CD4-positive, alpha-beta memory T cell (primary cell): ENCODE measurements at regions not wholly inside any gene's neighbourhood (a gene's known extent, or its start where the extent isn't known, plus 50 kb on each side); places are given as distances from the start of the nearest gene placed in this dataset.

Source experiments
- CTCF ChIA-PET: fragments of 350-600 bp; sonication (Branson Sonifier 250); formaldehyde crosslinking; loops from one replicate; lab custom pipeline; 2021; ENCODE audit warnings: inconsistent platforms; ENCODE audit not compliant: partially characterized antibody; lab: Charles Lee
- POLR2A ChIA-PET: fragments of 350-600 bp; sonication (Branson Sonifier 250); formaldehyde crosslinking; loops from one replicate; lab custom pipeline; 2021; ENCODE audit not compliant: partially characterized antibody; lab: Charles Lee
- DNase-seq, 5 donors: peaks; one replicate each; pipeline versions ENCODE4 v3.0.0 to v3.0.0-alpha.2; 2020 to 2022; ENCODE audit warnings: mixed read lengths in 1 of 5
- H3K27ac ChIP-seq: one replicate; pipeline ENCODE4 v1.7.0; 2013; ENCODE audit warnings: low read depth, low read length
- H3K27me3 ChIP-seq: 2 replicates; pipeline ENCODE4 v1.7.0; 2013; ENCODE audit warnings: mild to moderate bottlenecking, low read length, moderate library complexity; ENCODE audit not compliant: insufficient read depth
- H3K36me3 ChIP-seq: 2 replicates; pipeline ENCODE4 v1.7.0; 2013; ENCODE audit warnings: mild to moderate bottlenecking, low read length, moderate library complexity; ENCODE audit not compliant: insufficient read depth
- H3K4me1 ChIP-seq: 2 replicates; pipeline ENCODE4 v1.7.0; 2013; ENCODE audit warnings: mild to moderate bottlenecking, low read length, moderate library complexity; ENCODE audit not compliant: insufficient read depth
- H3K4me3 ChIP-seq, 2 donors: one replicate each; pipeline ENCODE4 v1.7.0; 2013; ENCODE audit warnings: low read length in 2 of 2, mild to moderate bottlenecking in 1 of 2
- H3K9me3 ChIP-seq, 2 donors: one replicate each; pipeline ENCODE4 v1.7.0; 2013; ENCODE audit warnings: low read length in 2 of 2, control low read depth in 1 of 2; ENCODE audit not compliant: control insufficient read depth in 1 of 2
- H3K27ac Mint-ChIP-seq, 7 donors: one replicate each; pipeline ENCODE4 v1.8.0; 2020 to 2021; ENCODE audit warnings: mixed read lengths in 7 of 7, mild to moderate bottlenecking in 6 of 7, inconsistent platforms in 3 of 7, moderate library complexity in 3 of 7
- H3K27me3 Mint-ChIP-seq, 2 donors: one replicate each; pipeline ENCODE4 v1.8.0; 2020 to 2021; ENCODE audit warnings: mixed read lengths in 2 of 2
- H3K36me3 Mint-ChIP-seq, 2 donors: one replicate each; pipeline ENCODE4 v1.8.0; 2020 to 2021; ENCODE audit warnings: mixed read lengths in 2 of 2, inconsistent platforms in 1 of 2, mild to moderate bottlenecking in 1 of 2
- H3K4me1 Mint-ChIP-seq, 4 donors: one replicate each; pipeline ENCODE4 v1.8.0; 2020 to 2021; ENCODE audit warnings: mixed read lengths in 4 of 4, mild to moderate bottlenecking in 1 of 4
- H3K4me3 Mint-ChIP-seq, 8 donors: one replicate each; pipeline ENCODE4 v1.8.0; 2020 to 2021; ENCODE audit warnings: mixed read lengths in 8 of 8, mild to moderate bottlenecking in 7 of 8, moderate library complexity in 6 of 8, inconsistent platforms in 3 of 8
- H3K9me3 Mint-ChIP-seq, 8 donors: one replicate each; pipeline ENCODE4 v1.8.0; 2020 to 2021; ENCODE audit warnings: mixed read lengths in 8 of 8, mild to moderate bottlenecking in 5 of 8, inconsistent platforms in 3 of 8, moderate library complexity in 1 of 8
- intact Hi-C: fragments of 100-400 bp; cut with micrococcal nuclease; formaldehyde crosslinking; loops from one replicate; pipeline ENCODE4 v1.15.1; 2023

GRCh38 chr2:120953066-120953756 lies 217.5 kb downstream of the GLI2 start:
- no peaks in the 10 kb centered on the region for H3K36me3 Mint-ChIP-seq
- no peaks in the 10 kb centered on the region for H3K27me3 Mint-ChIP-seq
- no peaks in the 10 kb centered on the region for H3K9me3 Mint-ChIP-seq
- H3K36me3 ChIP-seq = no peaks in the 10 kb centered on the region
- H3K27ac Mint-ChIP-seq = no peak overlapping the region
- no peak overlapping the region for H3K4me3 Mint-ChIP-seq
- intact Hi-C loops = no loop called here
- no peaks in the 10 kb centered on the region for H3K27me3 ChIP-seq
- H3K27ac ChIP-seq = no peak overlapping the region
- H3K4me3 ChIP-seq = no peak overlapping the region
- no peak for DNase-seq
- ChIA-PET CTCF (no interaction called here), POLR2A (no interaction called here)
- H3K4me1 Mint-ChIP-seq = no peaks in the 10 kb centered on the region
- H3K4me1 ChIP-seq = no peaks in the 10 kb centered on the region
- H3K9me3 ChIP-seq = no peaks in the 10 kb centered on the region

- Mint-ChIP-seq H3K4me1 (no peaks in the 10 kb centered on the region), H3K27ac (no peak overlapping the region), H3K36me3 (no peaks in the 10 kb centered on the region), H3K27me3 (no peaks in the 10 kb centered on the region), H3K9me3 (no peaks in the 10 kb centered on the region), H3K4me3 (no peak overlapping the region)
- no peaks in the 10 kb centered on the region for H3K4me1 ChIP-seq
- H3K36me3 ChIP-seq = no peaks in the 10 kb centered on the region
- ChIA-PET POLR2A (no interaction called here), CTCF (no interaction called here)
- no peak for DNase-seq
- H3K27me3 ChIP-seq = no peaks in the 10 kb centered on the region
- H3K27ac ChIP-seq = no peak overlapping the region
- no peak overlapping the region for H3K4me3 ChIP-seq
- H3K9me3 ChIP-seq = no peaks in the 10 kb centered on the region
- intact Hi-C loops = no loop called here
Observed at GRCh38 chr2:120953843-120954584, 218.3 kb downstream of the GLI2 start.

GRCh38 chr2:120954939-120955338 lies 219.3 kb downstream of the GLI2 start:
- Histone ChIP-seq H3K4me1 (no peaks in the 10 kb centered on the region), H3K27me3 (no peaks in the 10 kb centered on the region), H3K27ac (no peak overlapping the region), H3K9me3 (no peaks in the 10 kb centered on the region), H3K4me3 (no peak overlapping the region), H3K36me3 (no peaks in the 10 kb centered on the region)
- Mint-ChIP-seq H3K36me3 (no peaks in the 10 kb centered on the region), H3K27me3 (no peaks in the 10 kb centered on the region), H3K9me3 (no peaks in the 10 kb centered on the region), H3K4me1 (no peaks in the 10 kb centered on the region), H3K4me3 (no peak overlapping the region), H3K27ac (no peak overlapping the region)
- ChIA-PET CTCF (no interaction called here), POLR2A (no interaction called here)
- intact Hi-C loops = no loop called here
- no peak for DNase-seq

GRCh38 chr2:120955427-120955826 lies 219.8 kb downstream of the GLI2 start:
- intact Hi-C loops = no loop called here
- Histone ChIP-seq H3K36me3 (no peaks in the 10 kb centered on the region), H3K27me3 (no peaks in the 10 kb centered on the region), H3K9me3 (no peaks in the 10 kb centered on the region), H3K27ac (no peak overlapping the region), H3K4me1 (no peaks in the 10 kb centered on the region), H3K4me3 (no peak overlapping the region)
- no peak overlapping the region for H3K27ac Mint-ChIP-seq
- DNase-seq = no peak
- H3K36me3 Mint-ChIP-seq = no peaks in the 10 kb centered on the region
- H3K27me3 Mint-ChIP-seq = no peaks in the 10 kb centered on the region
- H3K4me1 Mint-ChIP-seq = no peaks in the 10 kb centered on the region
- H3K4me3 Mint-ChIP-seq = no peak overlapping the region
- ChIA-PET CTCF (no interaction called here), POLR2A (no interaction called here)
- H3K9me3 Mint-ChIP-seq = no peaks in the 10 kb centered on the region

DNA sequence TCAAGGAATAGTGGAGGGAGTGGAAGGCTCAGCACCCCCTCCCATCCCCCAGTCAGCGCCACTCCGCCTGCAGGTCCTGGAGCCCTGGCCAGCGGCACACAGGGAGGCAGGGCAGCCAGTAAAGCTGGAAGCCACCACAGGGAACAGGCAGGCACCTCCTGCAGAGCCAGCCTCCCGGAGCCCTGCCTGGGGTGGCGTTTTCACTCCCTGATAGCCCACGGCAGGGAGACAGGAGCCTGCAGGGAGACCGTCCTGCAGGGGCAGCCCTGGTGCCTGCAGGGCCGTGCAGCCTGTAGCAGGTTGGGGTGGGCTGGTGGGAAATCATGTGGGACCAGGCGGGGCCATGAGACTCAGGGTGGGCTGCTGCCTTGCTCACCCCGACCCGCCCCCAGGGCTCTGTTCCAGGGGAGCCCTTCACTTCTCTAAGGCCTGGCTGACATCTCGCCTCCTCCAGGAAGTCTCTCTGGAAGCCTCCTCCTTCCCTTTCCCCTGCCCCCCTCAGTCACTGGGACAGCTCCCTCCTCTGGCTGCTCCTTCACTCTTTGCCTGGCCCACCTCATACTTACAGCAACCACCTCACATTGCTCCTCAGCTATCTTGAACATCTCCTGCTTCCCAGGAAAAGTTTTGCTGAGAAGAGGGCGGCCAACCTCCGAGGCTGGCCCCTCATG lies 221.0 kb downstream of the GLI2 start:
- no peak overlapping the region for H3K4me3 ChIP-seq
- no peak overlapping the region for H3K27ac ChIP-seq
- intact Hi-C loops = no loop called here
- DNase-seq = no peak
- no peak overlapping the region for H3K27ac Mint-ChIP-seq
- ChIA-PET CTCF (no interaction called here), POLR2A (no interaction called here)
- no peaks in the 10 kb centered on the region for H3K36me3 ChIP-seq
- H3K4me3 Mint-ChIP-seq = no peak overlapping the region
- no peaks in the 10 kb centered on the region for H3K9me3 Mint-ChIP-seq
- H3K4me1 ChIP-seq = no peaks in the 10 kb centered on the region
- H3K27me3 Mint-ChIP-seq = no peaks in the 10 kb centered on the region
- no peaks in the 10 kb centered on the region for H3K9me3 ChIP-seq
- H3K36me3 Mint-ChIP-seq = no peaks in the 10 kb centered on the region
- H3K27me3 ChIP-seq = no peaks in the 10 kb centered on the region
- no peaks in the 10 kb centered on the region for H3K4me1 Mint-ChIP-seq

DNA sequence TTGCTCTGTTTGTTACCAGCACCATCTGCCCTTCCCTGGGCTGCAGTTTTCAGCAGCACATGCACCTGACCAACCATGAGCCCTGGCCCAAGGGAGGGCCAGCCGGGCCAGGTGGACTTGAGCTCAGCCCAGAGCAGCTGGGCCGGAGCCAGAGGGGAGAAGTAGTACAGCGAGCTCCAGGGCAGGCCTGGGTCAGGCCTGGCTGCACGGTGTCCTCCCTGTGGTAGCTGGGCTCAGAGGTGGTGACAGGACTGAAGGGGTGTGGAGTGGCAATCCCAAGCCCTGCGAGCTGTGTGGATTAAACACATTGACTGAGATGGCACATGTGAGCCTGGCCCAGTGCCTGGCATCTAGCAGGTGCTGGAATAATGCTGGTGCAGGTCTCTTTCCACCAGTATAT lies 222.2 kb downstream of the GLI2 start:
- CTCF ChIA-PET = no interaction called here
- Histone ChIP-seq H3K4me1 (no peaks in the 10 kb centered on the region), H3K27me3 (no peaks in the 10 kb centered on the region), H3K4me3 (no peak overlapping the region), H3K9me3 (no peaks in the 10 kb centered on the region), H3K27ac (no peak overlapping the region), H3K36me3 (no peaks in the 10 kb centered on the region)
- Mint-ChIP-seq H3K27ac (no peak overlapping the region), H3K36me3 (no peaks in the 10 kb centered on the region), H3K4me1 (no peaks in the 10 kb centered on the region), H3K4me3 (no peak overlapping the region), H3K27me3 (no peaks in the 10 kb centered on the region), H3K9me3 (no peaks in the 10 kb centered on the region)
- POLR2A ChIA-PET = no interaction called here
- intact Hi-C loops = no loop called here
- no peak for DNase-seq

- no peaks in the 10 kb centered on the region for H3K36me3 Mint-ChIP-seq
Observed at GRCh38 chr2:120958623-120959366, 223.1 kb downstream of the GLI2 start.

More at GRCh38 chr2:120958623-120959366, 223.1 kb downstream of the GLI2 start:
- H3K27ac Mint-ChIP-seq = no peak overlapping the region
- no peak for DNase-seq
- H3K27me3 Mint-ChIP-seq = no peaks in the 10 kb centered on the region
- no peaks in the 10 kb centered on the region for H3K9me3 Mint-ChIP-seq
- H3K4me3 Mint-ChIP-seq = no peak overlapping the region
- Histone ChIP-seq H3K36me3 (no peaks in the 10 kb centered on the region), H3K4me3 (no peak overlapping the region), H3K27ac (no peak overlapping the region), H3K9me3 (no peaks in the 10 kb centered on the region), H3K27me3 (no peaks in the 10 kb centered on the region), H3K4me1 (no peaks in the 10 kb centered on the region)
- intact Hi-C loops = no loop called here
- CTCF ChIA-PET = no interaction called here
- no peaks in the 10 kb centered on the region for H3K4me1 Mint-ChIP-seq
- POLR2A ChIA-PET = no interaction called here
